HFFc6 (cell line): ENCODE measurements at regions not wholly inside any gene's neighbourhood (a gene's known extent, or its start where the extent isn't known, plus 50 kb on each side); places are given as distances from the start of the nearest gene placed in this dataset.
A peak's percentile ranks its signal among the peaks of the same experiment; 100 is the strongest.

ENCODE experiments used
- DNase-seq: peaks from one replicate; pipeline ENCODE4 v3.0.0-alpha.2; 2018
- H3K27ac Mint-ChIP-seq: 2 replicates; pipeline ENCODE4 v1.8.0; 2020; ENCODE audit warnings: mild to moderate bottlenecking, mixed read lengths
- H3K27me3 Mint-ChIP-seq: 2 replicates; pipeline ENCODE4 v1.8.0; 2021; ENCODE audit warnings: mild to moderate bottlenecking, moderate library complexity, mixed read lengths; ENCODE audit not compliant: insufficient read depth
- H3K36me3 Mint-ChIP-seq: 2 replicates; pipeline ENCODE4 v1.8.0; 2021; ENCODE audit warnings: low read depth, mixed read lengths
- H3K4me1 Mint-ChIP-seq: 2 replicates; pipeline ENCODE4 v1.8.0; 2020; ENCODE audit warnings: low read depth, mixed read lengths
- H3K4me3 Mint-ChIP-seq: 2 replicates; pipeline ENCODE4 v1.8.0; 2020; ENCODE audit warnings: mild to moderate bottlenecking, moderate library complexity, mixed read lengths
- H3K9me3 Mint-ChIP-seq: 2 replicates; pipeline ENCODE4 v1.8.0; 2020; ENCODE audit warnings: mild to moderate bottlenecking, mixed read lengths
- TF ChIP-seq, protein P1 (sequence below): fragments of 200-600 bp; sonication (generic); IDR thresholded peaks from 2 replicates; pipeline ENCODE4 v1.5.0; 2021; ENCODE audit warnings: antibody characterized with exemption, mild to moderate bottlenecking

GRCh38 chr1:172912765-172913260 lies 137.9 kb downstream of the TNFSF18 start:
- no peak overlapping the region for H3K4me3 Mint-ChIP-seq
- no peak overlapping the region for H3K27ac Mint-ChIP-seq
- no peak for DNase-seq
- peaks cover 23% of the 10 kb centered on the region for H3K9me3 Mint-ChIP-seq
- H3K4me1 Mint-ChIP-seq: peaks cover 31% of the 10 kb centered on the region
- H3K27me3 Mint-ChIP-seq: no peaks in the 10 kb centered on the region; the same call in 1 of the 2 replicates
- TF ChIP-seq, protein P1, sequence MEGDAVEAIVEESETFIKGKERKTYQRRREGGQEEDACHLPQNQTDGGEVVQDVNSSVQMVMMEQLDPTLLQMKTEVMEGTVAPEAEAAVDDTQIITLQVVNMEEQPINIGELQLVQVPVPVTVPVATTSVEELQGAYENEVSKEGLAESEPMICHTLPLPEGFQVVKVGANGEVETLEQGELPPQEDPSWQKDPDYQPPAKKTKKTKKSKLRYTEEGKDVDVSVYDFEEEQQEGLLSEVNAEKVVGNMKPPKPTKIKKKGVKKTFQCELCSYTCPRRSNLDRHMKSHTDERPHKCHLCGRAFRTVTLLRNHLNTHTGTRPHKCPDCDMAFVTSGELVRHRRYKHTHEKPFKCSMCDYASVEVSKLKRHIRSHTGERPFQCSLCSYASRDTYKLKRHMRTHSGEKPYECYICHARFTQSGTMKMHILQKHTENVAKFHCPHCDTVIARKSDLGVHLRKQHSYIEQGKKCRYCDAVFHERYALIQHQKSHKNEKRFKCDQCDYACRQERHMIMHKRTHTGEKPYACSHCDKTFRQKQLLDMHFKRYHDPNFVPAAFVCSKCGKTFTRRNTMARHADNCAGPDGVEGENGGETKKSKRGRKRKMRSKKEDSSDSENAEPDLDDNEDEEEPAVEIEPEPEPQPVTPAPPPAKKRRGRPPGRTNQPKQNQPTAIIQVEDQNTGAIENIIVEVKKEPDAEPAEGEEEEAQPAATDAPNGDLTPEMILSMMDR: no peak
- H3K36me3 Mint-ChIP-seq: peaks cover 30% of the 10 kb centered on the region

- peak; percentile 81 for DNase-seq
- Mint-ChIP-seq H3K4me3 (peak overlapping the region; percentile 29; the same call in 1 of the 2 replicates), H3K36me3 (peaks cover 22% of the 10 kb centered on the region), H3K27ac (no peak overlapping the region), H3K27me3 (no peaks in the 10 kb centered on the region; the same call in 1 of the 2 replicates), H3K9me3 (peaks cover 16% of the 10 kb centered on the region), H3K4me1 (peaks cover 13% of the 10 kb centered on the region)
- TF ChIP-seq, protein P1: no peak
These were observed 136.1 kb downstream of the TNFSF18 start for GRCh38 chr1:172914501-172915144.

DNA sequence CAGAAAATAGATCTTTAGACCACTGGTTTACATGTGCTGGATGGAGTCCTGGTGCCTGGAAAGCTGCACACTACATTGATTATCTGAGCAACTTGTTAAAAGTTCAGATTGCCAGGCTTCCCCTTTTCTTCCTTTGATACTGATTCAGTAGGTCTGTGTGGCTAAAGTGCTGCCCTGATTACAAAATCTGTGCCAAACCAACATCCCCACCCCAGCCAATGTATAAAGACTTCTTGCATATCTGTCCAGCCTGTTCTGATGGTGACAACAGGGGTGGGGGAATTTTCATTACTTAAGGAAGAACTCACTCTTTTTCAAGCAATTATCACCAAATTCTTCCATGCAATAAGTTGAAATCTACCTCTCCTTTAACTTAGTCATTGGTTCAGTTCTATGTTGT lies 135.5 kb downstream of the TNFSF18 start:
- peaks cover 6% of the 10 kb centered on the region for H3K4me1 Mint-ChIP-seq
- H3K9me3 Mint-ChIP-seq: peaks cover 16% of the 10 kb centered on the region
- no peaks in the 10 kb centered on the region; the same call in 1 of the 2 replicates for H3K27me3 Mint-ChIP-seq
- no peak overlapping the region; the same call in none of the 2 replicates for H3K4me3 Mint-ChIP-seq
- no peak overlapping the region for H3K27ac Mint-ChIP-seq
- H3K36me3 Mint-ChIP-seq: peaks cover 22% of the 10 kb centered on the region
- TF ChIP-seq, protein P1: no peak
- DNase-seq: no peak

DNA sequence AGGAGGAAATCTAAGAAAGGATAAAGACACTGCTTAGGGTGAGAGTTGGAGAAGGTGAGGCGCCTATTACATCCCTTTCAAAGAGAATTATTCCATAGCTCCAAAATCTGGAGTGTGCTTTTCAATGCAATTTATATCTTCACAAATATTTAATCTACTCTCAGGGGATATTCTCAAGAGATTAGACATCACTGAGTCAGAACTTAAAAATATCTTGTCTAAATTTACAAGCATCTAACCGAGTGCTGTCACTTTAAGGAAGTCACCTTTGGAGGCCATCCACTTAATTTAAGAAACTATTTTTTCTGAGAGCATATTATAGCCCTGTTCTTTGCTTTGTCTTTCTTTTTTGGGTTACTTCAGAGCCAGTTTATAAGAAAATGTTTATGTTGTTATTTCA lies 134.6 kb downstream of the TNFSF18 start:
- peak; percentile 21 for DNase-seq
- Mint-ChIP-seq H3K36me3 (peaks cover 22% of the 10 kb centered on the region), H3K9me3 (peaks cover 16% of the 10 kb centered on the region), H3K27ac (no peak overlapping the region), H3K4me1 (no peaks in the 10 kb centered on the region), H3K27me3 (no peaks in the 10 kb centered on the region; the same call in 1 of the 2 replicates), H3K4me3 (peak overlapping the region; percentile 12; the same call in 1 of the 2 replicates)
- TF ChIP-seq, protein P1: no peak

- no peaks in the 10 kb centered on the region for H3K4me1 Mint-ChIP-seq
- H3K9me3 Mint-ChIP-seq: peaks cover 8% of the 10 kb centered on the region
- H3K4me3 Mint-ChIP-seq: 0 out of 2 replicates have a peak overlapping the region, but pooled peaks have one; percentile 27
- H3K27me3 Mint-ChIP-seq: no peaks in the 10 kb centered on the region; the same call in 1 of the 2 replicates
- DNase-seq: peak; percentile 94
- H3K27ac Mint-ChIP-seq: no peak overlapping the region
- H3K36me3 Mint-ChIP-seq: peaks cover 8% of the 10 kb centered on the region
- TF ChIP-seq, protein P1: no peak
These were observed 132.8 kb downstream of the TNFSF18 start for GRCh38 chr1:172917972-172918371.
